Muscle layer of colon (tissue), 2 donors: ENCODE measurements at regions not wholly inside any gene's neighbourhood (a gene's known extent, or its start where the extent isn't known, plus 50 kb on each side); places are given as distances from the start of the nearest gene placed in this dataset.
A peak's percentile ranks its signal among the peaks of the same experiment; 100 is the strongest.
"Not testable (repeated sequence)": the region's sequence is repeated elsewhere in the genome, so short reads cannot be mapped to it uniquely, and the experiment has no call there.

Experiments
- H3K27ac ChIP-seq: one replicate; pipeline ENCODE4 v1.7.0; 2013; ENCODE audit warnings: low read depth, mild to moderate bottlenecking, low read length, moderate library complexity
- H3K27me3 ChIP-seq, 2 donors: one replicate each; pipeline ENCODE4 v1.7.0; 2013; ENCODE audit warnings: low read length in 2 of 2, mild to moderate bottlenecking in 2 of 2; ENCODE audit not compliant: insufficient read depth in 2 of 2, control insufficient read depth in 1 of 2
- H3K36me3 ChIP-seq: one replicate; pipeline ENCODE4 v1.7.0; 2013; ENCODE audit warnings: mild to moderate bottlenecking, low read length; ENCODE audit not compliant: insufficient read depth
- H3K4me1 ChIP-seq: one replicate; pipeline ENCODE4 v1.7.0; 2013; ENCODE audit warnings: mild to moderate bottlenecking, low read length; ENCODE audit not compliant: insufficient read depth
- H3K4me3 ChIP-seq, 2 donors: one replicate each; pipeline ENCODE4 v1.7.0; 2013; ENCODE audit warnings: low read length in 2 of 2, low read depth in 1 of 2, mild to moderate bottlenecking in 1 of 2, moderate library complexity in 1 of 2
- H3K9ac ChIP-seq: one replicate; pipeline ENCODE4 v1.7.0; 2013; ENCODE audit warnings: low read length
- H3K9me3 ChIP-seq: one replicate; pipeline ENCODE4 v1.7.0; 2013; ENCODE audit warnings: mild to moderate bottlenecking, low read length
- donor health status: abdominal sarcoma.
- donor health status: Adenocarcinoma of cecum.

- H3K27ac ChIP-seq, H3K4me3 ChIP-seq, H3K9ac ChIP-seq, H3K9me3 ChIP-seq, H3K27me3 ChIP-seq, H3K36me3 ChIP-seq, H3K4me1 ChIP-seq: not testable (repeated sequence)
Observed at GRCh38 chr22:22296047-22296446, 51.5 kb downstream of the VPREB1 start.

GRCh38 chr22:22297159-22297793 lies 52.7 kb downstream of the VPREB1 start:
- H3K9ac ChIP-seq, H3K4me1 ChIP-seq, H3K27ac ChIP-seq, H3K27me3 ChIP-seq, H3K36me3 ChIP-seq, H3K9me3 ChIP-seq: not testable (repeated sequence)
- peak overlapping the region; percentile 55 to 71 for H3K4me3 ChIP-seq

- H3K27me3 ChIP-seq, H3K36me3 ChIP-seq, H3K9me3 ChIP-seq, H3K4me1 ChIP-seq: not testable (repeated sequence)
- Histone ChIP-seq H3K4me3 (peak overlapping the region; percentile 56 to 71), H3K9ac (peak overlapping the region; percentile 33), H3K27ac (peak overlapping the region; percentile 52)
Observed at GRCh38 chr22:22297794-22298653, 53.4 kb downstream of the VPREB1 start.

- H3K36me3 ChIP-seq, H3K9ac ChIP-seq, H3K27me3 ChIP-seq, H3K9me3 ChIP-seq, H3K27ac ChIP-seq, H3K4me1 ChIP-seq: not testable (repeated sequence)
- peak overlapping the region; percentile 56 to 71 for H3K4me3 ChIP-seq
Observed at GRCh38 chr22:22298654-22299009, 54.0 kb downstream of the VPREB1 start.

GRCh38 chr22:22300511-22300910 lies 55.9 kb downstream of the VPREB1 start:
- H3K9ac ChIP-seq, H3K4me1 ChIP-seq, H3K4me3 ChIP-seq, H3K27ac ChIP-seq, H3K27me3 ChIP-seq, H3K36me3 ChIP-seq, H3K9me3 ChIP-seq: not testable (repeated sequence)

GRCh38 chr22:22300946-22301345 lies 56.4 kb downstream of the VPREB1 start:
- H3K4me1 ChIP-seq, H3K9ac ChIP-seq, H3K36me3 ChIP-seq, H3K27me3 ChIP-seq, H3K4me3 ChIP-seq, H3K9me3 ChIP-seq, H3K27ac ChIP-seq: not testable (repeated sequence)

- Histone ChIP-seq H3K4me1 (no peaks in the 10 kb centered on the region), H3K9ac (no peak overlapping the region), H3K27ac (no peak overlapping the region), H3K27me3 (no peaks in the 10 kb centered on the region), H3K4me3 (no peak overlapping the region), H3K36me3 (peaks cover 17% of the 10 kb centered on the region), H3K9me3 (no peaks in the 10 kb centered on the region)
Observed at GRCh38 chr22:22316589-22316988, 72.0 kb downstream of the VPREB1 start.

GRCh38 chr22:22318723-22319465 lies 74.3 kb downstream of the VPREB1 start:
- Histone ChIP-seq H3K36me3 (peaks cover 17% of the 10 kb centered on the region), H3K4me1 (no peaks in the 10 kb centered on the region), H3K9me3 (no peaks in the 10 kb centered on the region), H3K27me3 (no peaks in the 10 kb centered on the region), H3K27ac (no peak overlapping the region), H3K4me3 (no peak overlapping the region), H3K9ac (no peak overlapping the region)

GRCh38 chr22:22321743-22322611 lies 77.4 kb downstream of the VPREB1 start:
- not testable (repeated sequence) for H3K27me3 ChIP-seq, H3K9me3 ChIP-seq, H3K36me3 ChIP-seq, H3K27ac ChIP-seq, H3K9ac ChIP-seq, H3K4me3 ChIP-seq, H3K4me1 ChIP-seq

- no peak overlapping the region for H3K27ac ChIP-seq
Observed at GRCh38 chr22:22322792-22323191, 78.2 kb downstream of the VPREB1 start.

GRCh38 chr22:22327723-22328122 lies 83.1 kb downstream of the VPREB1 start:
- no peaks in the 10 kb centered on the region for H3K36me3 ChIP-seq

More at GRCh38 chr22:22322792-22323191, 78.2 kb downstream of the VPREB1 start:
- Histone ChIP-seq H3K36me3 (peaks cover 5% of the 10 kb centered on the region), H3K27me3 (no peaks in the 10 kb centered on the region), H3K9me3 (no peaks in the 10 kb centered on the region), H3K4me3 (no peak overlapping the region), H3K4me1 (no peaks in the 10 kb centered on the region), H3K9ac (no peak overlapping the region)

More at GRCh38 chr22:22327723-22328122, 83.1 kb downstream of the VPREB1 start:
- Histone ChIP-seq H3K4me1 (no peaks in the 10 kb centered on the region), H3K27ac (no peak overlapping the region), H3K9me3 (no peaks in the 10 kb centered on the region), H3K27me3 (peaks cover 8 to 17% of the 10 kb centered on the region in 2 donors), H3K4me3 (no peak overlapping the region), H3K9ac (no peak overlapping the region)
